GM12878 (cell line): ENCODE measurements at regions not wholly inside any gene's neighbourhood (a gene's known extent, or its start where the extent isn't known, plus 50 kb on each side); places are given as distances from the start of the nearest gene placed in this dataset.

Experiments used
- MXI1 ChIP-seq: fragments of 150-350 bp; IDR thresholded peaks from 2 replicates; pipeline ENCODE4 v1.6.1; 2011; ENCODE audit warnings: low read depth, mild to moderate bottlenecking, inconsistent platforms, low read length, improper control_type of control experiment
- NBN ChIP-seq: fragments of 450-650 bp; IDR thresholded peaks from 2 replicates; pipeline ENCODE4 v1.6.1; 2016
- TF ChIP-seq, protein P1 (sequence below): fragments of 450-650 bp; formaldehyde crosslinking; IDR thresholded peaks from 2 replicates; pipeline ENCODE4 v1.4.0; 2020; ENCODE audit warnings: mild to moderate bottlenecking, moderate library complexity

DNA sequence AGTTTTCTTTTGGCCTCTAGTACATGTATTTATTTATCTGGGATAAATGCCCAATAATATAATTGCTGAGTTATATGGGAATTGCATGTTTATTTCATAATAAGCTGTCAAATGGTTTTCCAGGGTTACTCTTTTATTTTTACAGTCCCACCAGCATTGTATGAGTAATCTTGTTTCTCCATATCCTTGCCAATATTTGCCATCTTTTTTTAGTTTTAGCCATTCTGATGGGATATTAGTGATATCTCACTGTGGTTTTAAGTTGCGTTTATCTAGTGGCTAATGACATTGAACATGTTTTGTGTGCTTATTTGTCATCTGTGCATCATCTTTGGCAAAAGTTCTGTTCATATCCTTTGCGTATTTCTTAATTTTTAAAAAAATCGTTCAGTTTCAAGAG is 372.8 kb upstream of the CCDC179 start:
- TF ChIP-seq NBN (no peak), MXI1 (no peak)
- TF ChIP-seq, protein P1, sequence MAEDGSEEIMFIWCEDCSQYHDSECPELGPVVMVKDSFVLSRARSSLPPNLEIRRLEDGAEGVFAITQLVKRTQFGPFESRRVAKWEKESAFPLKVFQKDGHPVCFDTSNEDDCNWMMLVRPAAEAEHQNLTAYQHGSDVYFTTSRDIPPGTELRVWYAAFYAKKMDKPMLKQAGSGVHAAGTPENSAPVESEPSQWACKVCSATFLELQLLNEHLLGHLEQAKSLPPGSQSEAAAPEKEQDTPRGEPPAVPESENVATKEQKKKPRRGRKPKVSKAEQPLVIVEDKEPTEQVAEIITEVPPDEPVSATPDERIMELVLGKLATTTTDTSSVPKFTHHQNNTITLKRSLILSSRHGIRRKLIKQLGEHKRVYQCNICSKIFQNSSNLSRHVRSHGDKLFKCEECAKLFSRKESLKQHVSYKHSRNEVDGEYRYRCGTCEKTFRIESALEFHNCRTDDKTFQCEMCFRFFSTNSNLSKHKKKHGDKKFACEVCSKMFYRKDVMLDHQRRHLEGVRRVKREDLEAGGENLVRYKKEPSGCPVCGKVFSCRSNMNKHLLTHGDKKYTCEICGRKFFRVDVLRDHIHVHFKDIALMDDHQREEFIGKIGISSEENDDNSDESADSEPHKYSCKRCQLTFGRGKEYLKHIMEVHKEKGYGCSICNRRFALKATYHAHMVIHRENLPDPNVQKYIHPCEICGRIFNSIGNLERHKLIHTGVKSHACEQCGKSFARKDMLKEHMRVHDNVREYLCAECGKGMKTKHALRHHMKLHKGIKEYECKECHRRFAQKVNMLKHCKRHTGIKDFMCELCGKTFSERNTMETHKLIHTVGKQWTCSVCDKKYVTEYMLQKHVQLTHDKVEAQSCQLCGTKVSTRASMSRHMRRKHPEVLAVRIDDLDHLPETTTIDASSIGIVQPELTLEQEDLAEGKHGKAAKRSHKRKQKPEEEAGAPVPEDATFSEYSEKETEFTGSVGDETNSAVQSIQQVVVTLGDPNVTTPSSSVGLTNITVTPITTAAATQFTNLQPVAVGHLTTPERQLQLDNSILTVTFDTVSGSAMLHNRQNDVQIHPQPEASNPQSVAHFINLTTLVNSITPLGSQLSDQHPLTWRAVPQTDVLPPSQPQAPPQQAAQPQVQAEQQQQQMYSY (CRISPR knock-in tag) = no peak
